Daoy (cell line): ENCODE measurements at regions not wholly inside any gene's neighbourhood (a gene's known extent, or its start where the extent isn't known, plus 50 kb on each side); places are given as distances from the start of the nearest gene placed in this dataset.

Experiments used
- DNase-seq: peaks from one replicate; pipeline ENCODE4 v3.0.0-alpha.2; 2015; ENCODE audit warnings: low read depth

DNA sequence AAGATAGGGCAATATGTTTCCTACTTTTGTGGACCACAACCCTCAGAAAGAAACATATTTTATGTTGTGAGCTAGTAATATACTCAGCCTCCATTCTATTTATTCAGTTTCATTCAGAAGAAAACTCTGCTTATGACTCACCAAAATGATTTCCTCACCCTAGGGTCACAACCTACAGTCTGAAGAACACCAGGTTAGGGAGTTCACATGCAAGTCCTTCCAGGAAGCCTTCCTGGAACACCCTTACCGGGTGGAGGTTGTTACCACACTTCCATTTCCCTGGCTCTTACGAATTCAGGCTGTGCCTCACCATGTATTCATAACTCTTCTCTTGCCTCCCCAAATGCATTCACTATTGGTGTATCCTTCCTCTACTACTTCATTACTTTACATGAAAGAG is 228.0 kb upstream of the ADAMTS9 start:
- no peak for DNase-seq

DNA sequence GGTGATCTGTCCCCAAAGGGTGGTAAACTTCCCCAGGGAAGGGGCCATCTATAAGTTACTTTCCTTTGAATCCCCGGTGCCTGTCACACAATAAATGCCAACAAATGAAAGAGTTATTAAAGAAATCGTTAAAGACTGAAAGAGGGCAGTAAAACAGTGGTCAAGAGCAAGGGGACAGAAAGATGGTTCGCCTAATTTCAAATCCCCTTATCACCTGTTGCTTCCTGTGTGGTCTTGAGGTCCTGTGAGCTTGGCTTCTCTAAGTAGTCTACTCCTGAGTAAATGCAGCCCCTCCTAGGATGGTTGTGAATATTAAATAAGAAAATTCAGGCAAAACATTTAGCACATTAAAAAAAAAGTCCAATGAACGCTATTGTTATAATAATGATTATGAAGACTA is 225.7 kb upstream of the ADAMTS9 start:
- no peak for DNase-seq

DNA sequence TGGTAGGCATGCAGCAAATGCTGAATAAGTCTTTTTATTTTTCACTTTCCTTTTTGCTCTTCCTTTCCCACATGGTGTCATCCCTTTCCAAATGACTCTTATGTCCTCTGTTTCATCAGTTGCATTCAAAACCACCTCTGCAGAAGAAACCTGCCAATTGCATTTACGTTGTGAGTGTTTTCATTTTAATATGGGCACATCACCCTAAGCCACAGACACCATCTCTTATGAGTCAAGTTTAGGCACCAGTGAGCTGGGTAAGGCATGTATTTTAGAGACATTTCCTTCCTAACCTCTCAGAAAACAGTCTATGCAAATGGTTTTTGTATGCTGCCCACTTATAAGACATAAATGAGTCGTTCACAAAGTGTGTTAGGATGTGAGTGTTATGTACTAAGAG is 223.3 kb upstream of the ADAMTS9 start:
- DNase-seq: no peak

DNA sequence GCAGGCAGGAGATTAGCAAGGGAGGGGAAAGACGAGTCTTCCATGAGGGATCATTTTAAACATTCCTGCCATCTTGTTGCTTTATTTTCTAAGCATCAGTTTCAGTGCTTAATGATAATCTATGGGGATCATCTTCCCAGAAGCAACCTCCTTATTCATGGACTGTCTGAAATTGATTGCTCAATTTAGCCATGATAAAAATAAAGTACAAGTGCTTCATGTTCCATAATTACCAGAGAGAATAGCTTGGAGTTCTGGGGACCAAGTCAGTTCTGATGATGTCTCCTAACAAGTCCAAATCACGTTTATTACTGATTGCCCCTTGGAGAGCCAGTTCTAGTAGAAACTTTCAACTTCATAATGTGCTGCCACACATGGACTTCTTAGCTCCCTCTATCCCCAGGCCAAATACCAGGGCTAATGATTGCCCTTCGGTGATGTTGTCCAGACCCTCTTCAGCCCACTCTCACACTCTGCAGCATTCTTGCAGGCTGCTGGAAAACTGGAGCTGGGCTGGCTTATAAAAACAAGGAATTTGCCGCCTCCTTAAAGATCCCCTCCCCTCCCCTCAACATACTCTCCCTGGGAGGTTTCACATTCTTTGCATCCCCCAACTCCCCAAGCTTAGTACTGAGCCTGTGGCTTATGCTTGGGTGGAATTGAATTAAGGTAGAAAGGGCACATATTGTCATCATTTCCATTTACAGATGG is 222.1 kb upstream of the ADAMTS9 start:
- DNase-seq: no peak

DNA sequence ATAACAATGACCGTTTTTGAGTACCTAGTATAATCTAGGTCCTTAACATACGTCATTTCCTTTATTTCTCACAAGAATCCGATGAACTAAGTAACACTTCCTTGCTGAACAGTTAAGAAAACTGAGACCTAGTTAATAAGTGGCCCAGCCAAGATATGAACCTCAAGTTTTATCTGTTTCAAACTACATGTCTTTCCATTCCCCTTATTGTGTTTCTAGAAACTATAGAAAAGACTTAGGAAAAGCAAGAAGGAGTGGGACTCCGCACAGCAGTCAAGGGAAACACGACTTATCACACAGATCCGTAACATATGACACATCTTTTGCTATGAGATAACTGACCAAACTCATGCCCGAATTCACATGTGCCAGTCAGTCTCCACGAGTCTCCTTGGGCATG is 221.2 kb upstream of the ADAMTS9 start:
- peak; percentile 20 for DNase-seq

DNA sequence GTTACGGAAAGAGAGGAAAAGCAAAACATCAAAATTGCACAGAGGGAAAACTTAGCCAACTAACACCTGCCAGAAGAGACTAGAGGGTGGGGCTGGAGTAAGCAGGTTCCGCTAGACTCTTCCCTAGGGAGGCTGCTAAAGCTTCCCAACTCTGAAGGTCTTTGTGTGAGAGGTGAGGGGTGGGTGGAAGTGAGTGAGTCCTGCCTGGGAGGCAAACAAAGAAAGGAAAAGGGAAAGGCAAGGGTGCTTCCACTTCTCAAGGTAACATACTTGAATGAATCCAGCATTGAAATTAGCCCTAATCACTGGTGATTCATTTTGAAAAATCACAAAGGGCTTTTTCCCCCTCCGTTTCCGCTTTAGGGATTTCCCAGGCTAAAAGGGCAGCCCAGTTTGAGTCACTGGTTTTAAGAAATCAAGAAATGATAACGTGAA is 220.5 kb upstream of the ADAMTS9 start:
- DNase-seq: peak; percentile 46

DNA sequence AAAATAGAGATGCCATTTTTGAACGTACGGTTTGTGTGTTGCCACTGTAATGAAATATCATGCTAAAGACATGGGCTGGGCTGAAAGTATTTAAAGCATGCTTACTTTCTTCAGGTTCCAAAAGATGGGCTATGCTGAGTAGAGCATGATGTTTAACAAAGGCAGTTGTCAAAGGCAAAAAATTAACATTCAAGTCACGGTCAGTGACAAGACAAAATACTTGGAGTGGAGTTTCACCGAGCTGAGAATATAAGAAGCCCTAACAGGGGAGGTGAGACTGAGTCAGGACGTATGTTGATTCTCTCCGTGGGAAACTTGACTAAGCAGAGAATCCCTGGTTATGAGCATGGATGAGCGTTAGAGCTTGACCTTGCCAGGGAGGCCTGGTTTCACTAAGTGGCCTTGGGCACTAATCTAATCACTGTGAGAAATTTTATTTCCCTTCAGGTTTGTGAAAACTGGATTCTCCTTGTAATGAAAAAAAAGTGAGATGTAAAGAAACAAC is 218.2 kb upstream of the ADAMTS9 start:
- no peak for DNase-seq

DNA sequence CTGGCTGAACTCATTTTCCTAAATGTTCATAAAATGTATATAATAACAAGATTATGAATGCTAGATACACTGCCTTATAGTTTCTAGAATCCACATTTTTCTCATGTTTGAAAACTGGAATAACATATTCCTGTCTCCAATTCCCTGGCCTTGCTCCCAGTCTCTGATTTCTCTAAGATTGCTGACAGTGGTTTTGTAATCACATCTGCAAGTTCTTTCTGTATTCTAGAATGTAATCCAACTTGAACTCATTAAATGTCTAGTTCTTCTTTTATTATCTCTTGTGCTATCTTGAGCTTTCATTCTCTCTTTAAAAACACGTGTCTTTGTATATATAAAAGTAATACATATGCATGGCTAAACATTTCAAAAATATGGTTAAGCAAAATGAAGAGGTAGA is 215.2 kb upstream of the ADAMTS9 start:
- no peak for DNase-seq

DNA sequence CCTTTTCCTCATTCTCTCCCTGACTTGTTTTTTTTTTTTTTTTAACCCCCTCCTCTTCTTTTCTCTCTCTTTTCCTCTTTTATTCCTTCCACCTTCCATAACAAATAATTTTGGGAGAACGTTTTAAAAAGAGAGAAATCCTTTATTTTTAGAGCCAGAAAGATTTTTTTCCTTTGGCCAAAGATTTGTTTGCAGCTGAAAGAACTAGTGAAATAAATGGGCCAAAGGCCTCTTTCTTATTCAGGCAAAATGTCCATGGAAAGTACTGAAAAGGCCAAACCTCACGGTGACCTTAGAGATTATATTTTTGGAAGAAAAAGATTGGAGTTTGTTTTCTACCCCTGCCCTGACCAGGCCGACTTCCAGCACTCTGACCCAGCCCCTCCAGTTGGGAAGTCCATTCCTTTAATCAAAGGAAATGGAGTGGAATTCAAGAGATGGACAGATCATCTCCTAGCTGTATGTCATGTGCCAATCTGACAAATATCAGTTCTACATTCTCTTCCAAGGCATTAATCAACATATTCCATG is 214.3 kb upstream of the ADAMTS9 start:
- no peak for DNase-seq

DNA sequence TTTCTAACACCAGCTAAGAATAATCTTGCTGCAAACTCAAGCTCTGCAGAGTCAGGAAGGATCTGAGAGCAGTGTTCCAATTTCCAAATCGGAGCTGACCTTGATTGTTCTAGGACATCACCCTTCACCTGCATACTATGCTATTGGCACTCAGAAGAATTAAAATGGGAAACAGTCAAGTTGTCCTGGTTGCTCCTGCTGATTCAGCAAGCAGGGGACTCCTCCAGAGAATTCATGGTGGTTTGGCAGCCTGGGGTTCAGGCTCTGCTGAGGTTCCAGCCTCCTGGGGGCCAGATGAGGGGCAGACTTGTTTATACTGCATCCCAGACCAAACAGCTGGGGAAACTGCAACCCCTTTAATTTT is 213.7 kb upstream of the ADAMTS9 start:
- DNase-seq: no peak

DNA sequence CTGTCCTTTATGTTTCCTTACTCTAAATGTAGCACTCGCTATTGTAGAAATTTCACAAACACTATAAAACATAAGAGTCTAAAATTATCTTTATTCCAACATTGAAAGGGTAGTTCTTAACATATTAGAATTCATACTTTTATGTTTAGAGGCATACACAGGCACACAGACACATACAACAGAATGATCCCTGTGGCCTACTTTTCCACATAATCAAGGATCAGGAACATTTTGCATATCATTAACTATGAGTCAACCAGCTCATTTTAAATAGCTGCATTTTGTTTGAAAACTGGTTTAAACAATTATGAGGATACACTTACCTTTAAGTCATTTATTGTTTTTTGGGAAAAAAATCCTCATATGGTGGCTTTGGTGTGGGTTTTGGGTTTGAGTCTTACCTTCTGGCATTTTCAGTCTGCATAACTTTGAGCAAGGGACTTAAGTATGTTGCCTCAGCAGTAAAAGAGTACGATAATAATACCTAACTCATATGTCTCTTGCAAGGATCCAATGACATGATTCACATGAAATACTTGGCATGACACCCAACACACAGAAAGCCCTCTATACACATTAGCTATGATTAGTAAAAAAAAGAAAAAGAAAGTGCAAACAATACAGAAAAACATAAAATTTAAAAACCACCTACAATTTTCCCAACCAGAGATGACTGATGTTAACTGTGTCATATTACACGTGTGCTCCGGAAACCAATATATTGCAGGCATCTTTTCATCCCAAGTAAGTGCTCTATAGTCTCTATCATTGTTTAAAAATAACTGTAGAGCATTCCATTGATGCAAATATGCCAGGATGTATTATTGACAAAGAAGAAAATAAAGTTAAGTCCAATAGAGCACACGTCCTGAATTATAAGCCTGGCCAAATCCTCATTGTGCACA is 213.1 kb upstream of the ADAMTS9 start:
- DNase-seq: no peak

DNA sequence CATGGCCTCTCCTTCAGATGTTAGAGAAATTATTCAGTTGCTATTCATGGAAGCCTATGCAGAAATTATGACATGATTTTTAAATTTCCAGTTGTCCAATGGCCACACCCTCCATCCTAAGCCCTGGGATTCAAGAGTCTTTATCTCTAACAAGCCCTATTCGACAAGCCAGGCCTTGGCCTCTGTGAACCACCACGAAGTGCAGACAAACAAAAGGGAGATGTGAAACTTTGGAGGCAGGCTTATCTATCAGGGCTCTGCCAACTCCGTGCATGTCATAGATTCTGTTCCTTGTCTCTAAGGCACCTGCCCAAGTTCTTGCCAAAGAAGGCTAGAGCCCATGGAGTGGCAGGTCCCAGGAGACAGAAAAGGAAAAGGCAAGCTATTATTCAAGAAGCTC is 212.4 kb upstream of the ADAMTS9 start:
- no peak for DNase-seq

DNA sequence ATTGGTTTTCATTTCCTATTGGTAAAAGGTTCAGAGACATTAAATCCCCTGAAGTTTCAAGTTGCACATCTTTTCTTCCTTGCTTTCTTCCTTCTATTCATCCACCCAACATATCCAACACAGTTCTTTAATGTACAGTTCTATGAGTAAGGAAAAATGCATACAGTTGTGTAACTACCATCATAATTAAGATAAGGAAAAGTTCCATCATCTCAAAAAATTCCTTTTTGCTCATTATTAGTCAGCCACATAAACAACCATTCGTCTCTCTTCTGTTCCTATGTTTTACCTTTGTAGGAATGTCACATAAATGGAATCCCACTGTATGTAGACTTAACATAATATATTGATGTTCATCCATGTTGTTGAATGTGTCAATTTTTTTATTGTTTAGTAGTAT is 211.1 kb upstream of the ADAMTS9 start:
- no peak for DNase-seq

DNA sequence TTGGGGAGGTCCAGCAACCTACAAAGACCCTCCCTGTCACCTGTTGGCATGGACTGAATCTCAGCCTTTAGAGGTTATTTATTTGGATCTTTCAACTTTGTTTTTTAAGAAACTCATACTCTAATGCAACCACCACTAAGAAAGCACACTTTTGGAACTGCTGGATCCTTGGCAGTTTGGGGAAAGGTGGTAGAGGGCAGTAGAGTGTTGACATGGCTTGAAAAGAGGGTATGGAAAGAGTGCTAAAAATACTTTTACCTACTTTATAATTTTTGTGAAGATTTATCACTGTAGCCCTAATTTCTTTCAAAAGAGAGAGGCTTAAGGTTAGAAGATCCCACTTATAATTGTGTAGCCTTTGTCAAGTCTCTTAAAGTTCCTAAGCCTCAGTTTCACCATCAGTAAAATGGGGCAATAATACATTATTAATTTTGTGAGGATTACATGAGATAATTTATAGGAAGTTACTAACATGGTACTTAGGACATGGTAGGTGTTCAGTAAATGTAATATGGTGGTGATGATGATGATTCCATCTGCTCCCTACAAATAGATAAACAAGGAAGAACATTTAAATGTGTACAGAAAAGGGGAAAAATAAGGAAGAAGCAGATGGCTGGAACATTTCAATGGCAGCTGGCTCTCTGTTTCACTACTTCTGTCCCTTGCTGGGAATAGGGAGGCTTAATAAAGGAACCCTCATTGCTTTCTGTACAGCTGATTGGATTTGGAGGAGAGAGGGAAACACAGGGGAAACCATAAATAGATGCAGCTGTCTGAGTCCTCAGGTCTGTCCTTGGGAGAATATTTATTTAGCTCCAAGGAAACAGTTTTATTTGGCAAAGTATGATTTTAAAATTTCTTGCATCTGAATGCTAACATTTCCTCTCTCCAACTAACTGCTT is 208.4 kb upstream of the ADAMTS9 start:
- no peak for DNase-seq

DNA sequence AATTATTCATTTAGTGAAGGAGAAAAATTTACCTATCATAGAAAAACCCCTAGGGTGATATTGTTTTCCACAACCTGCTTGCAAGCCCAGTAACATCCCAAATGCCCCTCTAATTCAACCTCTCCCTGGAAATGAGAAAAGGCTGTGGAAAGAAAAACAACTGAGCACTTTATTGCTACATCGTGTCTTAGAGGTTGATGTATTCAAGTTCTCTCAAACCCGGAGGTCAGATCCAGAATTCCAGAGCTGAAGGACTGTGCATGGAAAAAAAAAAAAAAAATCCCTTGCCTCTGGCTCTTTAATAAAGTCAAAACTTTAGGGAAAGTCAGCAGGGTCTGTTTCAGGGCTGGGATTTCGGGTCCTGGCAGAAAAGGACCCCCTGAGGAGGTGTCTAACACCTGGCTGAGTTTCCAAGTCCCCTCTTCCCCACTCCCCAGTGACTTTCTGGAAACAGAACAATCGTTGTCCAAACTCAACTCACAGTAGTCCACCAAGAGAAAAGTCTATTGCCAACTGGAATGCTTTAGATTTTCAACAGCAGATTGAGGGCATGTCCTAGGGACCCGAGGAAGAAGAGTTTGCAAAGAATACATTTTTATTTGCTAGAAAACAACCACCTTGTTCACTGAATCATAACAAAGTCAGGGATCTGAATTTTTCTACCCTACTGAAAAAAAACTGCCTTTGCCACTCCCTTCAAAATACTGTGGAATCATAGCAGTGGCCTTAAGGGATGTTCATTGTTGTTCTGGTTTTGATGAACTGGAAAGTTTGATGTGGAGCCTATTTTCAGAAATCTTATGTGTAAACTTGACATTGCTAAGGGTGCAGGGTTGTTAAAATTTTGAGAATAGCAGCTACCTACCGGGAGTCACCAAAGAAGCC is 207.5 kb upstream of the ADAMTS9 start:
- DNase-seq: no peak

DNA sequence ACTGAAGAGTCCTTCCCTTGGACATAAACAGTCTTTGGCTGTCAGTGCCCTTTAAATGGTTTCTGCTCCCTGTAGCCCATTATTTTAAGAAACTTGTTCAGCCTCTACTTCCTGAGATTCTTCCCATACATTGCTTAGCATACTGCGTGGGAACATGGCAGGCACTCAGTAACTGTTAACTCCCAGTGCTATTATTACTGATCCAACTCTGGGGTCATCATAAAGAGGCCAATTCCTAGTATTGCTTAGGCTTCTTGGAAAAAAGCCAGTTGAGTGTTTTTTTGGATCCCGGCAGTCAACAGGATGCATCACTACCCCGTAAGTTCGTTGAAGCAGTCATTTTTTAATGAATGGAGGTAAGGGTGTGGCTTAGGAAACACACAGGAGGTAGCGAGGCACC is 206.2 kb upstream of the ADAMTS9 start:
- DNase-seq: no peak

DNA sequence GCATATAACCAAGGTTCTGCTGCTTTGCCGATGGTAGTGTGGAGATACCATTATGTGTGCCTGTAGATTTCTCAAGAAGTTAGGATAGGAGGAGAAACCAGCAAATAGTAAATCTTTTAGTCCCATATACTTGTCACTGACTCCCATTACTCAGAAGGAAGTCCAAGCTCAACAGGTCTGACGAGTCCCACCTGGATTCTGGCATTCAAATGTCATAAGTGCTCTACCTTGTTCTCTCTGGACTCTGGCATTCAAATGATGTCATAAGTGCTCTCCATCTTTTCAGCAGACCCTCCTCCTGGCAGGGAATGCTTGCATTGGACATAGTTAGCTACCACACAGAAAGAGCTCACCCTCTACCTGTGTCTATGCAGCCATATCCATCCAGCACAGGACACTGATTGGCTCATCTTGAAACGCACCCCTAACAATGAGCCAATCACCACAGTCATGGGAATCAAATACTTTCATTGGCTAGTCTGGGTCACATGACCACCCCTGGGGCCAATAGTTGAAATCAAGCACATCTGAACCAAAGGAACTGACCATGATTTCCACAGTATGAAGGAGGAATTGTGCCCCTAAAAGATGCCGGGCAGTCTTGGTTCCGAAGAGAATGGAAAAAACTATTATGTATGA is 205.0 kb upstream of the ADAMTS9 start:
- no peak for DNase-seq

DNA sequence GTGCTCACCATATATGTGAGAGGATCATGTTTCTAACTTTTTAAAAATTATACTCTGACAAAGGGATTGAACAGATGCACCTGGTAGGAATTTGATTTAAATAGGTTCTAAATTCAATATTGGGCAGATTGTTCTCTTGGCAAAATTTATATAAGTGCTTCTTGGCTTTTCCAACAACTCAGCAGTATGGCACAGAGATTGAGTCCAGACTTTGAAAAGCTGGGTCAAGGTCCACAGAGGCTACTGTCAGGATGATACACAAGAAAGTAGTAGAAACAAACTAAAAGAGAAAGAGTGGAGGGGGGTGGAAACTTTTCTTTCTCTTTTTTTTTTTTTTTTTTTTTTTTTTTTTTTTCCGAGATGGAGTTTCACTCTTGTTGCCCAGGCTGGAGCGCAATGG is 203.2 kb upstream of the ADAMTS9 start:
- DNase-seq: no peak

DNA sequence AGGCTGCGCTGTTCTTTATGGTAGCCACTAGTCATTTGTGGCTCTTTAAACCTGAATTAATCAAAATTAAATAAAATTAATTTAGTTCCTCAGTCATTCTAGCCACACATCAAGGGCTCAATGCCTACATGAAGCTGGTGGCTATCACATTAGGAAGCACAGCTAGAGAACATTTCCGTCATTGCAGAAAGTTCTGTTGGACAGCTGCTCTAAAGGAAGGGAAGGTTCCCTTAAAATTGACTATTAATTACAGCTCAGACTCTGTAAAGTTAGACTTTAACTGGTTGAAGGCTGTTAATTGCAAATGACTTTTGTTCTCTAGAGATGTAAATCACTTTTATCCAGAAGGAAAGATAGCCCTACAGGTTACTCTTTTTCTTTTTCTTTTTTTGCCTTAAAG is 202.7 kb upstream of the ADAMTS9 start:
- DNase-seq: no peak

DNA sequence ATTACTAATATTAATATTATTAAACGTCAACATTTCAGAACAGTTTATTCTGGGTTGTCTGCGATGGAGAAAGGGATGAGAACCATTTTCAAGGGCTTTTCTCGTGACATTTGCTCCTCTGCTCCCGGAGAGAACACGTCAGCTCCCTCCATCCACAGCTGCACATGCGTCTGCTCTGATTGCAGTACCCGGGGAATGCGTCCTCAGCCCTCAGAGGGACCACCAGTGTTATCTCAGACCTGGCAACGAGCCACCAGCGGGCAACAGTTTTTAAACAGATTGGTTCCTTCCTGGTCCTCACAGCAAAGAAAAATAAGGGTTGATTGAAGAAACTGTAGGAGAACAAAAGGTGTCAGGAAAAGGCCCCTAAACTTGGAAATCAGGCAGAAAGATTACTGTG is 202.2 kb upstream of the ADAMTS9 start:
- no peak for DNase-seq
